HEK293 (cell line): ENCODE measurements at regions not wholly inside any gene's neighbourhood (a gene's known extent, or its start where the extent isn't known, plus 50 kb on each side); places are given as distances from the start of the nearest gene placed in this dataset.

ENCODE experiments used
- GLIS1 ChIP-seq: fragments of 450-650 bp; formaldehyde crosslinking; IDR thresholded peaks from 2 replicates; pipeline ENCODE4 v1.5.1; 2016; ENCODE audit warnings: missing biosample characterization, missing genetic modification characterization
- PBX3 ChIP-seq: sonication (generic); formaldehyde crosslinking; IDR thresholded peaks from 2 replicates; pipeline ENCODE4 v1.8.1; 2022; ENCODE audit warnings: mild to moderate bottlenecking, moderate library complexity, missing genetic modification reagents
- SCRT1 ChIP-seq: fragments of 450-650 bp; formaldehyde crosslinking; IDR thresholded peaks from 2 replicates; pipeline ENCODE4 v1.5.1; 2016; ENCODE audit warnings: missing biosample characterization, missing genetic modification characterization, borderline replicate concordance
- YY1 ChIP-seq: fragments of 450-650 bp; formaldehyde crosslinking; IDR thresholded peaks from 2 replicates; pipeline ENCODE4 v1.5.1; 2018; ENCODE audit warnings: missing biosample characterization, missing genetic modification characterization
- ZFP3 ChIP-seq: fragments of 450-650 bp; formaldehyde crosslinking; IDR thresholded peaks from 2 replicates; pipeline ENCODE4 v1.5.1; 2016; ENCODE audit warnings: low read depth, missing biosample characterization, missing genetic modification characterization
- ZNF223 ChIP-seq: fragments of 450-650 bp; formaldehyde crosslinking; IDR thresholded peaks from 2 replicates; pipeline ENCODE4 v1.5.1; 2016; ENCODE audit warnings: missing biosample characterization, missing genetic modification characterization
- TF ChIP-seq, protein P1 (sequence below): fragments of 450-650 bp; formaldehyde crosslinking; IDR thresholded peaks from 2 replicates; pipeline ENCODE4 v1.5.1; 2016; ENCODE audit warnings: missing biosample characterization, missing genetic modification characterization
- TF ChIP-seq, protein P2 (sequence below): fragments of 450-650 bp; formaldehyde crosslinking; IDR thresholded peaks from 2 replicates; pipeline ENCODE4 v1.5.1; 2016; ENCODE audit warnings: missing biosample characterization, missing genetic modification characterization, borderline replicate concordance
- TF ChIP-seq, protein P3 (sequence below): fragments of 450-650 bp; formaldehyde crosslinking; IDR thresholded peaks from 2 replicates; pipeline ENCODE4 v1.5.1; 2016; ENCODE audit warnings: missing biosample characterization, missing genetic modification characterization

- TF ChIP-seq GLIS1 (tag by site-specific recombination) (no peak), PBX3 (no peak), ZNF223 (tag by site-specific recombination) (no peak), YY1 (tag by site-specific recombination) (no peak), ZFP3 (tag by site-specific recombination) (no peak), SCRT1 (no peak)
- TF ChIP-seq, protein P1, sequence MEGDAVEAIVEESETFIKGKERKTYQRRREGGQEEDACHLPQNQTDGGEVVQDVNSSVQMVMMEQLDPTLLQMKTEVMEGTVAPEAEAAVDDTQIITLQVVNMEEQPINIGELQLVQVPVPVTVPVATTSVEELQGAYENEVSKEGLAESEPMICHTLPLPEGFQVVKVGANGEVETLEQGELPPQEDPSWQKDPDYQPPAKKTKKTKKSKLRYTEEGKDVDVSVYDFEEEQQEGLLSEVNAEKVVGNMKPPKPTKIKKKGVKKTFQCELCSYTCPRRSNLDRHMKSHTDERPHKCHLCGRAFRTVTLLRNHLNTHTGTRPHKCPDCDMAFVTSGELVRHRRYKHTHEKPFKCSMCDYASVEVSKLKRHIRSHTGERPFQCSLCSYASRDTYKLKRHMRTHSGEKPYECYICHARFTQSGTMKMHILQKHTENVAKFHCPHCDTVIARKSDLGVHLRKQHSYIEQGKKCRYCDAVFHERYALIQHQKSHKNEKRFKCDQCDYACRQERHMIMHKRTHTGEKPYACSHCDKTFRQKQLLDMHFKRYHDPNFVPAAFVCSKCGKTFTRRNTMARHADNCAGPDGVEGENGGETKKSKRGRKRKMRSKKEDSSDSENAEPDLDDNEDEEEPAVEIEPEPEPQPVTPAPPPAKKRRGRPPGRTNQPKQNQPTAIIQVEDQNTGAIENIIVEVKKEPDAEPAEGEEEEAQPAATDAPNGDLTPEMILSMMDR = no peak
- TF ChIP-seq, protein P2, sequence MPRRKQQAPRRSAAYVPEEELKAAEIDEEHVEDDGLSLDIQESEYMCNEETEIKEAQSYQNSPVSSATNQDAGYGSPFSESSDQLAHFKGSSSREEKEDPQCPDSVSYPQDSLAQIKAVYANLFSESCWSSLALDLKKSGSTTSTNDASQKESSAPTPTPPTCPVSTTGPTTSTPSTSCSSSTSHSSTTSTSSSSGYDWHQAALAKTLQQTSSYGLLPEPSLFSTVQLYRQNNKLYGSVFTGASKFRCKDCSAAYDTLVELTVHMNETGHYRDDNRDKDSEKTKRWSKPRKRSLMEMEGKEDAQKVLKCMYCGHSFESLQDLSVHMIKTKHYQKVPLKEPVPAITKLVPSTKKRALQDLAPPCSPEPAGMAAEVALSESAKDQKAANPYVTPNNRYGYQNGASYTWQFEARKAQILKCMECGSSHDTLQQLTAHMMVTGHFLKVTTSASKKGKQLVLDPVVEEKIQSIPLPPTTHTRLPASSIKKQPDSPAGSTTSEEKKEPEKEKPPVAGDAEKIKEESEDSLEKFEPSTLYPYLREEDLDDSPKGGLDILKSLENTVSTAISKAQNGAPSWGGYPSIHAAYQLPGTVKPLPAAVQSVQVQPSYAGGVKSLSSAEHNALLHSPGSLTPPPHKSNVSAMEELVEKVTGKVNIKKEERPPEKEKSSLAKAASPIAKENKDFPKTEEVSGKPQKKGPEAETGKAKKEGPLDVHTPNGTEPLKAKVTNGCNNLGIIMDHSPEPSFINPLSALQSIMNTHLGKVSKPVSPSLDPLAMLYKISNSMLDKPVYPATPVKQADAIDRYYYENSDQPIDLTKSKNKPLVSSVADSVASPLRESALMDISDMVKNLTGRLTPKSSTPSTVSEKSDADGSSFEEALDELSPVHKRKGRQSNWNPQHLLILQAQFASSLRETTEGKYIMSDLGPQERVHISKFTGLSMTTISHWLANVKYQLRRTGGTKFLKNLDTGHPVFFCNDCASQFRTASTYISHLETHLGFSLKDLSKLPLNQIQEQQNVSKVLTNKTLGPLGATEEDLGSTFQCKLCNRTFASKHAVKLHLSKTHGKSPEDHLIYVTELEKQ (tag by site-specific recombination) = no peak
- TF ChIP-seq, protein P3, sequence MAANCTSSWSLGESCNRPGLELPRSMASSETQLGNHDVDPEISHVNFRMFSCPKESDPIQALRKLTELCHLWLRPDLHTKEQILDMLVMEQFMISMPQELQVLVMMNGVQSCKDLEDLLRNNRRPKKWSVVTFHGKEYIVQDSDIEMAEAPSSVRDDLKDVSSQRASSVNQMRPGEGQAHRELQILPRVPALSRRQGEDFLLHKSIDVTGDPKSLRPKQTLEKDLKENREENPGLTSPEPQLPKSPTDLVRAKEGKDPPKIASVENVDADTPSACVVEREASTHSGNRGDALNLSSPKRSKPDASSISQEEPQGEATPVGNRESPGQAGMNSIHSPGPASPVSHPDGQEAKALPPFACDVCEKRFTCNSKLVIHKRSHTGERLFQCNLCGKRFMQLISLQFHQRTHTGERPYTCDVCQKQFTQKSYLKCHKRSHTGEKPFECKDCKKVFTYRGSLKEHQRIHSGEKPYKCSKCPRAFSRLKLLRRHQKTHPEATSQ (tag by site-specific recombination) = no peak
Measured at GRCh38 chr10:44309361-44309760, 75.5 kb downstream of the CXCL12 start.
